ENCODE measurements at regions not wholly inside any gene's neighbourhood (a gene's known extent, or its start where the extent isn't known, plus 50 kb on each side); places are given as distances from the start of the nearest gene placed in this dataset.

GRCh38 chr13:34223984-34224383, 406.0 kb downstream of the RFC3 start:
- TF ChIP-seq, protein P1, sequence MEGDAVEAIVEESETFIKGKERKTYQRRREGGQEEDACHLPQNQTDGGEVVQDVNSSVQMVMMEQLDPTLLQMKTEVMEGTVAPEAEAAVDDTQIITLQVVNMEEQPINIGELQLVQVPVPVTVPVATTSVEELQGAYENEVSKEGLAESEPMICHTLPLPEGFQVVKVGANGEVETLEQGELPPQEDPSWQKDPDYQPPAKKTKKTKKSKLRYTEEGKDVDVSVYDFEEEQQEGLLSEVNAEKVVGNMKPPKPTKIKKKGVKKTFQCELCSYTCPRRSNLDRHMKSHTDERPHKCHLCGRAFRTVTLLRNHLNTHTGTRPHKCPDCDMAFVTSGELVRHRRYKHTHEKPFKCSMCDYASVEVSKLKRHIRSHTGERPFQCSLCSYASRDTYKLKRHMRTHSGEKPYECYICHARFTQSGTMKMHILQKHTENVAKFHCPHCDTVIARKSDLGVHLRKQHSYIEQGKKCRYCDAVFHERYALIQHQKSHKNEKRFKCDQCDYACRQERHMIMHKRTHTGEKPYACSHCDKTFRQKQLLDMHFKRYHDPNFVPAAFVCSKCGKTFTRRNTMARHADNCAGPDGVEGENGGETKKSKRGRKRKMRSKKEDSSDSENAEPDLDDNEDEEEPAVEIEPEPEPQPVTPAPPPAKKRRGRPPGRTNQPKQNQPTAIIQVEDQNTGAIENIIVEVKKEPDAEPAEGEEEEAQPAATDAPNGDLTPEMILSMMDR (IDR thresholded peaks at IDR 0.05) = no peak
- TF ChIP-seq EZH2 (IDR thresholded peaks at IDR 0.05; ENCODE audit: borderline replicate concordance, insufficient read depth, low read depth, low read length, poor library complexity, severe bottlenecking) = no peak
